ENCODE measurements at regions not wholly inside any gene's neighbourhood (a gene's known extent, or its start where the extent isn't known, plus 50 kb on each side); places are given as distances from the start of the nearest gene placed in this dataset.

- DNase-seq: no peak
Observed at GRCh38 chr1:4146614-4147013, 246.5 kb upstream of the C1orf174 start.

- DNase-seq: no peak
Observed at GRCh38 chr1:4147509-4147908, 247.4 kb upstream of the C1orf174 start.

- no peak for DNase-seq
Observed at GRCh38 chr1:4149281-4149680, 249.2 kb upstream of the C1orf174 start.

- DNase-seq: no peak
Observed at GRCh38 chr1:4149831-4150230, 249.8 kb upstream of the C1orf174 start.

GRCh38 chr1:4150262-4150661 is 250.2 kb upstream of the C1orf174 start:
- no peak for DNase-seq

- DNase-seq: no peak
Observed at GRCh38 chr1:4152266-4152665, 252.2 kb upstream of the C1orf174 start.

- no peak for DNase-seq
Observed at GRCh38 chr1:4153571-4153970, 253.5 kb upstream of the C1orf174 start.

GRCh38 chr1:4156241-4156973 is 256.3 kb upstream of the C1orf174 start:
- no peak for DNase-seq

- no peak for DNase-seq
Observed at GRCh38 chr1:4160181-4160580, 260.1 kb upstream of the C1orf174 start.

GRCh38 chr1:4161366-4162006 is 261.4 kb upstream of the C1orf174 start:
- DNase-seq: no peak

GRCh38 chr1:4164965-4165364 is 264.9 kb upstream of the C1orf174 start:
- DNase-seq: no peak

GRCh38 chr1:4165686-4166300 is 265.7 kb upstream of the C1orf174 start:
- no peak for DNase-seq

GRCh38 chr1:4166713-4167112 is 266.6 kb upstream of the C1orf174 start:
- peak; percentile 25 for DNase-seq

GRCh38 chr1:4169991-4170390 is 269.9 kb upstream of the C1orf174 start:
- DNase-seq: peak; percentile 38

GRCh38 chr1:4170548-4171340 is 270.7 kb upstream of the C1orf174 start:
- peak; percentile 45 for DNase-seq

GRCh38 chr1:4171480-4172450 is 271.7 kb upstream of the C1orf174 start:
- DNase-seq: peak; percentile 39

- peak; percentile 58 for DNase-seq
Observed at GRCh38 chr1:4172644-4173599, 272.9 kb upstream of the C1orf174 start.

- peak; percentile 46 for DNase-seq
Observed at GRCh38 chr1:4173731-4174130, 273.7 kb upstream of the C1orf174 start.

GRCh38 chr1:4174291-4175200 is 274.5 kb upstream of the C1orf174 start:
- DNase-seq: peak; percentile 16
